ENCODE measurements at regions not wholly inside any gene's neighbourhood (a gene's known extent, or its start where the extent isn't known, plus 50 kb on each side); places are given as distances from the start of the nearest gene placed in this dataset.

DNA sequence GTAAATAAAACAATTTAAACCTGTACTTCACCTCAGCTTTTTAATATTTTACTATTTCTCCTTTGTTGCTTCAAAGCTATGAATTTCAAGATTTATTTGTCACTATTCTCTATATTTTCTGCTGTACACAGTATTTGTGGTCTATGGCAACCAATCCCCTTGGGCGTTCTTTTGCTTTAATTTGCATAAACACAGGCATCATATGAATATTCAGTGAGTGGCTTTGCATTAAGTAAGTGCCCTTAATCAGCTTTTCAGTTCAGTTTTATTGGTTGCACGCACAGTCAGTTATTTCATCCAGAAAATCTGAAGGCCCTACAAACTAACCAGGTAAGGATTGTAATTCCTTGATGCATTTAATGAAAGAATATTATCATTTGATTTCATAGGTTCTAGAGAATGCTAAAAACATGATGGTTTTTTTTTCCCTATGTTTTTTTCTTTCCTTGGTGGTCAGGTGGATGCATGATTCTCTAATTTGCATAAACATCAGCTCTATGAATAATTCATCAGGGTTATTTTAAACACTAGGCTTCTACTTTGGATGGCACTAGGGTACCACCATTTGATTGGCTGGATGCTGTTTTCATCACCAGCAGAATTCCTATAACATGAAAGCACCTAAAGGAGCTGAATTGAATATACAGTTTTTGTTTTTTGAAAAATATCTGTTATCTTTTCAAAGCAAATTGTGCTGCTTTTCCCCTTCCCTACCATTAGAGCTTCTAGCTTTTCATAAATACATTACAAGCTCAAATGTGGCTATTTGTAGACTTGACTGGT, 249.2 kb upstream of the CCNH start:
- TF ChIP-seq, protein P1, sequence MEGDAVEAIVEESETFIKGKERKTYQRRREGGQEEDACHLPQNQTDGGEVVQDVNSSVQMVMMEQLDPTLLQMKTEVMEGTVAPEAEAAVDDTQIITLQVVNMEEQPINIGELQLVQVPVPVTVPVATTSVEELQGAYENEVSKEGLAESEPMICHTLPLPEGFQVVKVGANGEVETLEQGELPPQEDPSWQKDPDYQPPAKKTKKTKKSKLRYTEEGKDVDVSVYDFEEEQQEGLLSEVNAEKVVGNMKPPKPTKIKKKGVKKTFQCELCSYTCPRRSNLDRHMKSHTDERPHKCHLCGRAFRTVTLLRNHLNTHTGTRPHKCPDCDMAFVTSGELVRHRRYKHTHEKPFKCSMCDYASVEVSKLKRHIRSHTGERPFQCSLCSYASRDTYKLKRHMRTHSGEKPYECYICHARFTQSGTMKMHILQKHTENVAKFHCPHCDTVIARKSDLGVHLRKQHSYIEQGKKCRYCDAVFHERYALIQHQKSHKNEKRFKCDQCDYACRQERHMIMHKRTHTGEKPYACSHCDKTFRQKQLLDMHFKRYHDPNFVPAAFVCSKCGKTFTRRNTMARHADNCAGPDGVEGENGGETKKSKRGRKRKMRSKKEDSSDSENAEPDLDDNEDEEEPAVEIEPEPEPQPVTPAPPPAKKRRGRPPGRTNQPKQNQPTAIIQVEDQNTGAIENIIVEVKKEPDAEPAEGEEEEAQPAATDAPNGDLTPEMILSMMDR (IDR thresholded peaks at IDR 0.05): no peak
- no peak for TF ChIP-seq EZH2 (IDR thresholded peaks at IDR 0.05; ENCODE audit: borderline replicate concordance, insufficient read depth, low read depth, low read length, poor library complexity, severe bottlenecking)

Data from B cell (primary cell).